HCT116 (cell line): ENCODE measurements at regions not wholly inside any gene's neighbourhood (a gene's known extent, or its start where the extent isn't known, plus 50 kb on each side); places are given as distances from the start of the nearest gene placed in this dataset.

Source experiments
- ATAC-seq: fragments of 200-7000 bp; cut with Tn5 transposase; 2 replicates; pipeline ENCODE4 v1.9.1; 2020; ENCODE audit warnings: mild to moderate bottlenecking, moderate library complexity
- BruUV-seq: library from RNA; stranded (reverse); fragments of 400-500 nt; replicated peaks from 2 replicates; lab custom pipeline; 2021; lab: Mats Ljungman, UMichigan
- CTCF ChIA-PET: fragments of 300-600 bp; sonication (Branson Sonifier 250); formaldehyde crosslinking; loops from one replicate; lab custom pipeline; 2021; ENCODE audit warnings: antibody characterized with exemption; lab: Charles Lee
- POLR2A ChIA-PET: fragments of 300-600, 350-600 bp; sonication (Branson Sonifier 250); formaldehyde crosslinking; loops from one replicate; lab custom pipeline; 2021; ENCODE audit warnings: antibody characterized with exemption; lab: Charles Lee
- RAD21 ChIA-PET, 2 experiments: fragments of 300-600 bp; sonication (Branson Sonifier 250); formaldehyde crosslinking; loops; one replicate each; lab custom pipeline; 2023; ENCODE audit warnings: low total read pairs in 2 of 2; ENCODE audit not compliant: uncharacterized antibody in 2 of 2, unreplicated experiment in 2 of 2, low non-redundant PET in 1 of 2; lab: Charles Lee
- DNase-seq: peaks from one replicate; pipeline ENCODE4 v3.0.0-alpha.2; 2010; ENCODE audit warnings: low read depth, low spot score
- H2AFZ ChIP-seq: fragments of 200-600 bp; shearing (Covaris generic), sonication (generic); 2 replicates; pipeline ENCODE4 v1.6.1; 2017; ENCODE audit warnings: low read depth, mixed run types, mixed read lengths, antibody characterized with exemption, low read length; ENCODE audit not compliant: poor library complexity, severe bottlenecking
- H3K27ac ChIP-seq: 2 replicates; pipeline ENCODE4 v1.5.1; 2012; ENCODE audit warnings: low read depth, low read length
- H3K27me3 ChIP-seq: fragments of 200-600 bp; sonication (generic); 2 replicates; pipeline ENCODE4 v1.6.1; 2016; ENCODE audit warnings: mixed run types, low read length, mixed read lengths; ENCODE audit not compliant: insufficient read depth
- H3K36me3 ChIP-seq, 2 experiments: fragments of 200-500 bp in 1 of 2; fragments of 200-600 bp in 1 of 2; sonication (Bioruptor generic) in 1 of 2; sonication (generic) in 1 of 2; 2 replicates each; pipeline versions ENCODE4 v1.5.1 to v1.6.1; 2014 to 2016; ENCODE audit warnings: low read length in 2 of 2, inconsistent platforms in 1 of 2, mixed read lengths in 1 of 2, mixed run types in 1 of 2; ENCODE audit not compliant: insufficient read depth in 2 of 2, control insufficient read depth in 1 of 2
- H3K4me1 ChIP-seq, 2 experiments: fragments of 200-600 bp in 1 of 2; sonication (generic) in 1 of 2; 2 replicates each; pipeline versions ENCODE4 v1.5.1 to v1.6.1; 2012 to 2017; ENCODE audit warnings: low read length in 2 of 2, inconsistent platforms in 1 of 2, mild to moderate bottlenecking in 1 of 2, mixed read lengths in 1 of 2, mixed run types in 1 of 2, moderate library complexity in 1 of 2; ENCODE audit not compliant: insufficient read depth in 2 of 2, control insufficient read depth in 1 of 2
- H3K4me2 ChIP-seq: fragments of 200-600 bp; sonication (generic); 2 replicates; pipeline ENCODE4 v1.6.1; 2017; ENCODE audit warnings: mixed run types, low read length, mixed read lengths
- H3K4me3 ChIP-seq, 2 experiments: fragments of 200-600 bp in 1 of 2; sonication (generic) in 1 of 2; replicated peaks in 1 of 2; 2 replicates each; pipeline ENCODE4 v1.5.1; 2011 to 2016; ENCODE audit warnings: low read length in 2 of 2, control low read depth in 1 of 2, low read depth in 1 of 2, mild to moderate bottlenecking in 1 of 2, mixed read lengths in 1 of 2, mixed run types in 1 of 2
- H3K79me2 ChIP-seq: fragments of 200-600 bp; sonication (generic); 2 replicates; pipeline ENCODE4 v1.6.1; 2017; ENCODE audit warnings: mild to moderate bottlenecking, mixed run types, low read length, moderate library complexity, mixed read lengths; ENCODE audit not compliant: insufficient read depth
- H3K9ac ChIP-seq: fragments of 200-600 bp; sonication (generic); 2 replicates; pipeline ENCODE4 v1.6.1; 2016; ENCODE audit warnings: low read length, mixed read lengths
- H3K9me2 ChIP-seq: fragments of 200-600 bp; sonication (generic), shearing (Covaris generic); 2 replicates; pipeline ENCODE4 v1.6.1; 2017; ENCODE audit warnings: mixed run types, mild to moderate bottlenecking, moderate library complexity; ENCODE audit not compliant: insufficient read depth
- H3K9me3 ChIP-seq, 2 experiments: fragments of 200-500 bp in 1 of 2; fragments of 200-600 bp in 1 of 2; sonication (Bioruptor generic) in 1 of 2; sonication (generic) in 1 of 2; 2 replicates each; pipeline ENCODE4 v1.6.1; 2014 to 2017; ENCODE audit warnings: low read length in 2 of 2, mixed read lengths in 2 of 2, inconsistent platforms in 1 of 2, low read depth in 1 of 2, mild to moderate bottlenecking in 1 of 2, mixed run types in 1 of 2, moderate library complexity in 1 of 2; ENCODE audit not compliant: control insufficient read depth in 1 of 2, insufficient read depth in 1 of 2
- H4K20me1 ChIP-seq: fragments of 200-600 bp; sonication (generic), shearing (Covaris generic); 2 replicates; pipeline ENCODE4 v1.6.1; 2017; ENCODE audit warnings: mixed run types, mild to moderate bottlenecking, moderate library complexity; ENCODE audit not compliant: insufficient read depth
- CBX3 ChIP-seq: IDR thresholded peaks from 2 replicates; pipeline ENCODE4 v1.6.1; 2012; ENCODE audit warnings: low read depth
- CTCF ChIP-seq, 3 experiments: fragments of 200-600 bp in 1 of 3; sonication (generic) in 1 of 3; IDR thresholded peaks in 2 of 3; conservative IDR thresholded peaks in 1 of 3; 2 replicates each; pipeline ENCODE4 v1.5.1; 2012 to 2017; ENCODE audit warnings: low read depth in 2 of 3, low read length in 2 of 3, antibody characterized with exemption in 1 of 3, borderline replicate concordance in 1 of 3, control low read depth in 1 of 3, mild to moderate bottlenecking in 1 of 3, mixed read lengths in 1 of 3, mixed run types in 1 of 3, moderate library complexity in 1 of 3; ENCODE audit not compliant: insufficient read depth in 1 of 3
- EGR1 ChIP-seq: IDR thresholded peaks from 2 replicates; pipeline ENCODE4 v1.6.1; 2012; ENCODE audit warnings: low read depth
- ELF1 ChIP-seq: IDR thresholded peaks from 2 replicates; pipeline ENCODE4 v1.6.1; 2012; ENCODE audit warnings: low read depth, borderline replicate concordance
- EZH2 ChIP-seq: fragments of 200-600 bp; sonication (generic); IDR thresholded peaks from 2 replicates; pipeline ENCODE4 v1.6.1; 2017; ENCODE audit warnings: antibody characterized with exemption, mixed run types
- EZH2phosphoT487 ChIP-seq: fragments of 200-600 bp; IDR thresholded peaks from 2 replicates; pipeline ENCODE4 v1.6.1; 2018; ENCODE audit warnings: antibody characterized with exemption, borderline replicate concordance
- FOSL1 ChIP-seq: IDR thresholded peaks from 2 replicates; pipeline ENCODE4 v1.6.1; 2012; ENCODE audit warnings: low read depth
- JUND ChIP-seq: IDR thresholded peaks from 2 replicates; pipeline ENCODE4 v1.6.1; 2012
- POLR2AphosphoS5 ChIP-seq: IDR thresholded peaks from 2 replicates; pipeline ENCODE4 v1.6.1; 2011; ENCODE audit warnings: mild to moderate bottlenecking, low read depth, low read length, moderate library complexity
- REST ChIP-seq: IDR thresholded peaks from 2 replicates; pipeline ENCODE4 v1.6.1; 2012; ENCODE audit warnings: low read depth
- SIN3A ChIP-seq: IDR thresholded peaks from 2 replicates; pipeline ENCODE4 v1.6.1; 2012; ENCODE audit warnings: low read depth
- SP1 ChIP-seq: IDR thresholded peaks from 2 replicates; pipeline ENCODE4 v1.6.1; 2012; ENCODE audit warnings: low read depth
- TCF7L2 ChIP-seq: IDR thresholded peaks from 2 replicates; pipeline ENCODE4 v1.7.0; 2011; ENCODE audit warnings: borderline replicate concordance, inconsistent platforms; ENCODE audit not compliant: insufficient read depth, insufficient read length; ENCODE audit errors: extremely low read depth
- YY1 ChIP-seq: IDR thresholded peaks from 2 replicates; pipeline ENCODE4 v1.6.1; 2011; ENCODE audit warnings: low read length, low read depth, moderate library complexity, mild to moderate bottlenecking; ENCODE audit not compliant: insufficient replicate concordance; ENCODE audit errors: extremely low read depth
- ZFX ChIP-seq: fragments of 450-650 bp; IDR thresholded peaks from 2 replicates; pipeline ENCODE4 v1.6.1; 2017
- ZNF274 ChIP-seq: fragments of 200-500 bp; sonication (Bioruptor generic); IDR thresholded peaks from 2 replicates; pipeline ENCODE4 v1.6.1; 2014; ENCODE audit warnings: mild to moderate bottlenecking, low read depth, low read length, inconsistent platforms
- intact Hi-C: fragments of 100-400 bp; cut with micrococcal nuclease; formaldehyde crosslinking; loops from 2 replicates; pipeline ENCODE4 v1.10.0; 2022

- Histone ChIP-seq H3K4me2 (no peak overlapping the region), H3K9me3 (no peaks in the 10 kb centered on the region), H3K4me3 (no peak overlapping the region), H4K20me1 (no peaks in the 10 kb centered on the region), H3K9me2 (no peaks in the 10 kb centered on the region), H3K27me3 (no peaks in the 10 kb centered on the region), H3K36me3 (no peaks in the 10 kb centered on the region), H3K4me1 (no peaks in the 10 kb centered on the region), H3K27ac (no peak overlapping the region), H3K9ac (no peak overlapping the region), H2AFZ (no peak overlapping the region), H3K79me2 (no peaks in the 10 kb centered on the region)
- ChIA-PET POLR2A (no interaction called here), RAD21 (no interaction called here), CTCF (no interaction called here)
- intact Hi-C loops: no loop called here
- DNase-seq (no peak), ATAC-seq (no peak)
- TF ChIP-seq POLR2AphosphoS5 (no peak), SIN3A (no peak), FOSL1 (no peak), SP1 (no peak), TCF7L2 (no peak), EGR1 (no peak), REST (no peak), CBX3 (no peak), ELF1 (no peak), CTCF (IDR thresholded peaks at IDR 0.05 in 2 of 3, conservative IDR thresholded peaks at IDR 0.05 in 1 of 3; ENCODE audit: borderline replicate concordance in 1 of 3, insufficient read depth in 1 of 3, low read depth in 2 of 3, low read length in 2 of 3) (no peak), YY1 (no peak), ZNF274 (no peak), JUND (no peak), ZFX (no peak), EZH2 (no peak), EZH2phosphoT487 (no peak)
- BruUV-seq: no TSS peak
These were observed 226.5 kb downstream of the NEBL start for GRCh38 chr10:20670579-20670978.
